Mesendoderm (in vitro differentiated cells): ENCODE measurements at regions not wholly inside any gene's neighbourhood (a gene's known extent, or its start where the extent isn't known, plus 50 kb on each side); places are given as distances from the start of the nearest gene placed in this dataset.
A peak's percentile ranks its signal among the peaks of the same experiment; 100 is the strongest.

Source experiments
- DNase-seq: peaks from one replicate; pipeline ENCODE4 v3.0.0; 2013
- H2AK5ac ChIP-seq: 2 replicates; pipeline ENCODE4 v1.6.1; 2013; ENCODE audit warnings: low read length, inconsistent platforms
- H2BK120ac ChIP-seq: 2 replicates; pipeline ENCODE4 v1.6.1; 2013; ENCODE audit warnings: low read depth, mild to moderate bottlenecking, low read length, moderate library complexity, mixed read lengths
- H2BK15ac ChIP-seq: replicated peaks from 2 replicates; pipeline ENCODE4 v1.6.1; 2013; ENCODE audit warnings: low read depth, mild to moderate bottlenecking, moderate library complexity
- H2BK5ac ChIP-seq: 2 replicates; pipeline ENCODE4 v1.6.1; 2013; ENCODE audit warnings: low read length, inconsistent platforms
- H3K18ac ChIP-seq: 2 replicates; pipeline ENCODE4 v1.6.1; 2013; ENCODE audit warnings: mild to moderate bottlenecking, low read length, mixed read lengths
- H3K23ac ChIP-seq: one replicate; pipeline ENCODE4 v1.6.1; 2013; ENCODE audit warnings: low read length
- H3K27ac ChIP-seq: 2 replicates; pipeline ENCODE4 v1.5.1; 2013; ENCODE audit warnings: low read depth, mild to moderate bottlenecking, inconsistent platforms, low read length, moderate library complexity
- H3K27me3 ChIP-seq: 2 replicates; pipeline ENCODE4 v1.6.1; 2013; ENCODE audit warnings: low read length, control low read depth, mild to moderate bottlenecking, inconsistent platforms; ENCODE audit not compliant: insufficient read depth, poor library complexity
- H3K36me3 ChIP-seq: 2 replicates; pipeline ENCODE4 v1.6.1; 2013; ENCODE audit warnings: low read length, inconsistent platforms; ENCODE audit not compliant: control insufficient read depth, insufficient read depth
- H3K4ac ChIP-seq: one replicate; pipeline ENCODE4 v1.6.1; 2013; ENCODE audit warnings: low read depth, mild to moderate bottlenecking, low read length, moderate library complexity
- H3K4me1 ChIP-seq: 2 replicates; pipeline ENCODE4 v1.6.1; 2013; ENCODE audit warnings: low read depth, low read length, inconsistent platforms; ENCODE audit not compliant: control insufficient read depth
- H3K4me2 ChIP-seq: 2 replicates; pipeline ENCODE4 v1.6.1; 2013; ENCODE audit warnings: low read length
- H3K4me3 ChIP-seq: 2 replicates; pipeline ENCODE4 v1.5.1; 2013; ENCODE audit warnings: mild to moderate bottlenecking, low read length
- H3K56ac ChIP-seq: one replicate; pipeline ENCODE4 v1.6.1; 2013; ENCODE audit warnings: low read length
- H3K79me1 ChIP-seq: 2 replicates; pipeline ENCODE4 v1.6.1; 2013; ENCODE audit warnings: low read length, inconsistent platforms
- H3K79me2 ChIP-seq: 2 replicates; pipeline ENCODE4 v1.6.1; 2013; ENCODE audit warnings: mild to moderate bottlenecking, low read length; ENCODE audit not compliant: control insufficient read depth, insufficient read depth
- H3K9ac ChIP-seq: 2 replicates; pipeline ENCODE4 v1.6.1; 2013; ENCODE audit warnings: low read length, inconsistent platforms
- H4K5ac ChIP-seq: one replicate; pipeline ENCODE4 v1.6.1; 2013; ENCODE audit warnings: low read length
- H4K8ac ChIP-seq: one replicate; pipeline ENCODE4 v1.6.1; 2013; ENCODE audit warnings: low read depth, mild to moderate bottlenecking, control low read depth, low read length, moderate library complexity
- WGBS: extraction: QIAGEN DNeasy Blood & Tissue Kit; methylation state at CpG from one replicate; pipeline ENCODE4 v1.1.7; 2013; ENCODE audit warnings: low lambda C conversion rate, missing lambda C conversion rate; ENCODE audit not compliant: insufficient coverage; ENCODE audit errors: extremely low coverage; 5-methylcytosine and 5-hydroxymethylcytosine counted together

DNA sequence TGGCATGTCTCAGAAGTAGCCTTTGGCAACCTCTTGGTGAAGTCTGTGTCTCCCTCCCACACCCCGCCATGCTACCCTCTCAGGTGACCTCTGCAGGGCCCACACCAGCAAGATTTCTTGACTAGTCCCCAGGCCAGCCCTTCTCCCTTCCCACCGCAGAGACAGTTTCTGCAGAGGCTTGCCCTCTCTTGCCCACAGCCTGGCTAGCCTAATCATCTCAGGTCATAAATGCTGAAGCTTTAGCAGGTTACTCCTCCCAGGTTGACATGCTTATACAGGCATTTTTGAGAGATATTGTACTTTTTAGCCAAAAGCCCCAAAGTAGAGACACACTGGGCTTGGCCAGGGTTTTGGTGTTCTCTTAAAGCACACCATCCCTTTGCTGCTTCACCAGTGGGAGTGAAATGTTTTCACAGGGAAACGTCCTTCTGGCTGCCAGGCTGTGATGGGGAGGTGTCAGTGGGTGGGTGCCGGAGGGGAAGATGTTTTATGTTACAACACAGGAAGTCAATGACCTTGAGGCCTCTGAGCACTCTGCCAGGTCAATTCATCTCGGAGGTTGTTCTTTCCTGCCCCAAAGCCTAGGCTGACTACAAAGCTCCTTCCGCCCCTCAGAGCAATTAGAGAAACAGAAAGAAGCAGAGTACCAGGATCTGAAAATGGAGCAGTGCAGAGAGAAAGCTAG, 58.5 kb downstream of the STYXL2 start:
- Histone ChIP-seq H4K5ac (no peak overlapping the region), H3K27me3 (no peaks in the 10 kb centered on the region), H2BK120ac (no peak overlapping the region), H3K79me1 (no peaks in the 10 kb centered on the region), H3K27ac (no peak overlapping the region), H3K4me2 (no peak overlapping the region), H3K9ac (no peak overlapping the region), H3K23ac (no peak overlapping the region), H3K18ac (peak overlapping the region; percentile 11), H2BK15ac (no peak overlapping the region), H3K4ac (no peak overlapping the region), H2BK5ac (no peak overlapping the region), H3K36me3 (no peaks in the 10 kb centered on the region), H3K4me3 (no peak overlapping the region), H4K8ac (no peak overlapping the region), H3K79me2 (no peaks in the 10 kb centered on the region), H2AK5ac (no peak overlapping the region), H3K4me1 (peaks cover 8% of the 10 kb centered on the region), H3K56ac (no peak overlapping the region)
- no CpG with 5 or more reads among the region's 6 CpGs for WGBS
- DNase-seq, result no peak

- no peaks in the 10 kb centered on the region for H3K79me1 ChIP-seq
- H4K8ac ChIP-seq, result no peak overlapping the region
- H3K4ac ChIP-seq, result no peak overlapping the region
- peaks cover under 1% of the 10 kb centered on the region for H3K4me1 ChIP-seq
- no peak overlapping the region for H3K23ac ChIP-seq
- H2BK15ac ChIP-seq, result no peak overlapping the region
- no peaks in the 10 kb centered on the region for H3K36me3 ChIP-seq
- H3K4me3 ChIP-seq, result no peak overlapping the region
- no peak overlapping the region for H3K4me2 ChIP-seq
- no peak overlapping the region for H2BK120ac ChIP-seq
- no peaks in the 10 kb centered on the region for H3K27me3 ChIP-seq
- H3K18ac ChIP-seq, result no peak overlapping the region
- WGBS, result no CpG with 5 or more reads among the region's 4 CpGs
- H3K27ac ChIP-seq, result no peak overlapping the region
- H3K56ac ChIP-seq, result no peak overlapping the region
- no peak for DNase-seq
- no peak overlapping the region for H3K9ac ChIP-seq
- H2BK5ac ChIP-seq, result no peak overlapping the region
- no peak overlapping the region for H2AK5ac ChIP-seq
- H4K5ac ChIP-seq, result no peak overlapping the region
- no peaks in the 10 kb centered on the region for H3K79me2 ChIP-seq
Measured at GRCh38 chr1:167156466-167156865, 62.6 kb downstream of the STYXL2 start.

- peak overlapping the region; percentile 51 for H2BK120ac ChIP-seq
- DNase-seq, result no peak
- no peak overlapping the region for H2AK5ac ChIP-seq
- H3K56ac ChIP-seq, result no peak overlapping the region
- no peaks in the 10 kb centered on the region for H3K27me3 ChIP-seq
- no peak overlapping the region for H3K9ac ChIP-seq
- H2BK5ac ChIP-seq, result no peak overlapping the region
- peak overlapping the region; percentile 32 for H3K18ac ChIP-seq
- H3K36me3 ChIP-seq, result no peaks in the 10 kb centered on the region
- no peak overlapping the region for H3K4me2 ChIP-seq
- H2BK15ac ChIP-seq, result no peak overlapping the region
- peaks cover 4% of the 10 kb centered on the region for H3K4me1 ChIP-seq
- no peak overlapping the region for H3K27ac ChIP-seq
- no peak overlapping the region for H4K5ac ChIP-seq
- H3K23ac ChIP-seq, result no peak overlapping the region
- no peak overlapping the region for H3K4me3 ChIP-seq
- no peak overlapping the region for H4K8ac ChIP-seq
- H3K4ac ChIP-seq, result no peak overlapping the region
- no CpG with 5 or more reads among the region's 2 CpGs for WGBS
- no peaks in the 10 kb centered on the region for H3K79me1 ChIP-seq
- no peaks in the 10 kb centered on the region for H3K79me2 ChIP-seq
Measured at GRCh38 chr1:167157114-167157513, 63.2 kb downstream of the STYXL2 start.

GRCh38 chr1:167158111-167158812, 62.4 kb upstream of the POU2F1 start:
- no peaks in the 10 kb centered on the region for H3K27me3 ChIP-seq
- H3K79me2 ChIP-seq, result no peaks in the 10 kb centered on the region
- no peak overlapping the region for H3K4me2 ChIP-seq
- no peak for DNase-seq
- peaks cover 2% of the 10 kb centered on the region for H3K79me1 ChIP-seq
- WGBS, result no CpG with 5 or more reads among the region's 6 CpGs
- no peak overlapping the region for H3K23ac ChIP-seq
- peak overlapping the region; percentile 53 for H3K56ac ChIP-seq
- H3K4ac ChIP-seq, result no peak overlapping the region
- no peak overlapping the region for H3K9ac ChIP-seq
- H3K4me3 ChIP-seq, result no peak overlapping the region
- H2BK120ac ChIP-seq, result no peak overlapping the region
- H3K4me1 ChIP-seq, result peaks cover 13% of the 10 kb centered on the region
- no peak overlapping the region for H4K8ac ChIP-seq
- peak overlapping the region; percentile 13 for H3K18ac ChIP-seq
- H2AK5ac ChIP-seq, result no peak overlapping the region
- no peak overlapping the region for H4K5ac ChIP-seq
- no peak overlapping the region for H2BK5ac ChIP-seq
- no peak overlapping the region for H3K27ac ChIP-seq
- H3K36me3 ChIP-seq, result no peaks in the 10 kb centered on the region
- H2BK15ac ChIP-seq, result no peak overlapping the region

DNA sequence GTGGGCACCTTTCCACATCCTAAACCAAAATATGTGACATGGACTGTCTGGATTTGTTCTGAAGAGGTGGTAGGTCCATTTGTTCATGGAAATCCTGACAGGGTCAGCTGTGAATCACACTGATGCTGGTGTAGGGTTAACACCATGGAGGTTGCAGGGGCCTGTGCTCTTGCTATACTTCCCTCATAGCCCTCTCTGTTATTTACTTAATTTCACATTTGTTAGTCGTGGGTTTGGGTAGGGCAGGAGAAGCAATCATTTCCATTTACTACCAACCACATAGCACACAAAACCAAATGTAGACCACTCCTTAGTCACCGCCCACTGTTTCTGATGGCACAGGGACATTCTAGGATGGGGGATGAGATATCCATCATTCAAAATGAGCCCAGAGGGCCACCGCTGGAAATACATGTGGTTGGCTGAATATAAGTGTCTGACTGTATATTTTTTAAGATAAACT, 61.8 kb upstream of the POU2F1 start:
- H3K27ac ChIP-seq, result no peak overlapping the region
- no peak overlapping the region for H2BK5ac ChIP-seq
- no peak overlapping the region for H3K9ac ChIP-seq
- WGBS, result no CpG with 5 or more reads among the region's 3 CpGs
- no peak for DNase-seq
- no peaks in the 10 kb centered on the region for H3K27me3 ChIP-seq
- no peaks in the 10 kb centered on the region for H3K79me2 ChIP-seq
- H2BK15ac ChIP-seq, result no peak overlapping the region
- peaks cover 13% of the 10 kb centered on the region for H3K4me1 ChIP-seq
- no peak overlapping the region for H4K8ac ChIP-seq
- no peak overlapping the region for H3K4ac ChIP-seq
- no peaks in the 10 kb centered on the region for H3K36me3 ChIP-seq
- H3K56ac ChIP-seq, result no peak overlapping the region
- H3K4me3 ChIP-seq, result no peak overlapping the region
- H3K79me1 ChIP-seq, result peaks cover 2% of the 10 kb centered on the region
- no peak overlapping the region for H3K4me2 ChIP-seq
- no peak overlapping the region for H2BK120ac ChIP-seq
- no peak overlapping the region for H3K23ac ChIP-seq
- peak overlapping the region; percentile 13 for H3K18ac ChIP-seq
- no peak overlapping the region for H2AK5ac ChIP-seq
- H4K5ac ChIP-seq, result no peak overlapping the region
